ENCODE measurements at regions not wholly inside any gene's neighbourhood (a gene's known extent, or its start where the extent isn't known, plus 50 kb on each side); places are given as distances from the start of the nearest gene placed in this dataset.

- H3K4me3 Mint-ChIP-seq = no peak overlapping the region
- H3K27me3 Mint-ChIP-seq = peaks cover 17% of the 10 kb centered on the region
- no peaks in the 10 kb centered on the region for H3K36me3 Mint-ChIP-seq (ENCODE audit: low read depth)
- ATAC-seq (no peak), DNase-seq (no peak)
- peaks cover 3% of the 10 kb centered on the region for H3K9me3 ChIP-seq (ENCODE audit: control insufficient read depth, low read length, poor library complexity, severe bottlenecking)
- no peak overlapping the region for H3K27ac Mint-ChIP-seq
- peaks cover 3% of the 10 kb centered on the region for H3K4me1 Mint-ChIP-seq
These were observed 64.5 kb upstream of the NPAS2 start for GRCh38 chr2:100755441-100755840.

DNA sequence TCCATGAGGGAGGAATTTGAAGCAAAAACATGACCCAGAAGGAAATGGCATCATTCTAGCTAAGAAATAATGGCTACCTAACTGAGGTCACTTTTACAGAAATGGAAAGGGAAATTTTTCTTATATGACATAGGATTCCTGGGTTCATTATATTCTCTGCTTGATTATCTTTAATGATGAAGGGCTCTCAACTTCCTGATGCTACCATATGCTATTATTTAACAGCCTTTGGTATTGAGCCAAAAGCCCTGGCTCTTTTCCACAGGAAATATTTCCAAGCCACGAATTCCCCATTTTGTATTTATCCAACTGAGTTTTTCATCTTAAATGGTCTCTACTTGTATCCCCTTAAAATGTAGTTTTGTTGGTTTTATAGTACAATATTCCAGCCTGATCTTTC lies 63.2 kb upstream of the NPAS2 start:
- H3K9me3 ChIP-seq (ENCODE audit: control insufficient read depth, low read length, poor library complexity, severe bottlenecking) = peaks cover 3% of the 10 kb centered on the region
- Mint-ChIP-seq H3K4me1 (peaks cover 3% of the 10 kb centered on the region), H3K27me3 (peaks cover 18% of the 10 kb centered on the region), H3K27ac (no peak overlapping the region), H3K36me3 (ENCODE audit: low read depth) (peaks cover under 1% of the 10 kb centered on the region), H3K4me3 (no peak overlapping the region)
- no peak for ATAC-seq
- no peak for DNase-seq

GRCh38 chr2:100757621-100758394 lies 62.1 kb upstream of the NPAS2 start:
- H3K4me1 Mint-ChIP-seq = no peaks in the 10 kb centered on the region
- no peak for DNase-seq
- no peak overlapping the region for H3K27ac Mint-ChIP-seq
- peaks cover 3% of the 10 kb centered on the region for H3K9me3 ChIP-seq (ENCODE audit: control insufficient read depth, low read length, poor library complexity, severe bottlenecking)
- ATAC-seq = no peak
- H3K36me3 Mint-ChIP-seq (ENCODE audit: low read depth) = peaks cover 3% of the 10 kb centered on the region
- H3K4me3 Mint-ChIP-seq = no peak overlapping the region
- H3K27me3 Mint-ChIP-seq = peaks cover 12% of the 10 kb centered on the region

GRCh38 chr2:100759901-100760300 lies 60.0 kb upstream of the NPAS2 start:
- Mint-ChIP-seq H3K4me3 (no peak overlapping the region), H3K27me3 (peaks cover 7% of the 10 kb centered on the region), H3K27ac (no peak overlapping the region), H3K4me1 (no peaks in the 10 kb centered on the region), H3K36me3 (ENCODE audit: low read depth) (peaks cover 3% of the 10 kb centered on the region)
- ATAC-seq (no peak), DNase-seq (no peak)
- peaks cover 3% of the 10 kb centered on the region for H3K9me3 ChIP-seq (ENCODE audit: control insufficient read depth, low read length, poor library complexity, severe bottlenecking)

GRCh38 chr2:100761365-100761764 lies 58.6 kb upstream of the NPAS2 start:
- H3K4me3 Mint-ChIP-seq = no peak overlapping the region
- H3K9me3 ChIP-seq (ENCODE audit: control insufficient read depth, low read length, poor library complexity, severe bottlenecking) = peaks cover 3% of the 10 kb centered on the region
- peaks cover 3% of the 10 kb centered on the region for H3K36me3 Mint-ChIP-seq (ENCODE audit: low read depth)
- H3K27ac Mint-ChIP-seq = no peak overlapping the region
- H3K4me1 Mint-ChIP-seq = no peaks in the 10 kb centered on the region
- ATAC-seq (no peak), DNase-seq (no peak)
- H3K27me3 Mint-ChIP-seq = peaks cover 11% of the 10 kb centered on the region

DNA sequence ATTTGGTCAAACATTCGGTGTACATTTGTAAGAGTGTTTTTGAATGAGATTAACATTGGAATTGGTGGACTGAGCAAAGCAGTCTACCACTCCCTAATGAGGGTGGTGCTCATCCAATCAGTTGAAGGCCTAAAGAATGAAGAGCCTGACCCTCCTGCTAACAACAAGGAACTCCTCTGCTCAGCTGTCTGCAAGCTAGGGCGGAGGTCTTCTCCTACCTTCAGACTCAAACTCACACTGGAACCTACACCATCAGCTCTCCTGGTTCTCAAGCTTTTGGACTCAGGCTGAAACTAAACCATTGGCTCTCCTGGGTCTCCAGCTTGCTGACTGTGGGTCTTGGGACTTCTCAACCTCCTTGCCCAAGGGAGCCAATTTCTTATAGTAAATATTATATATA lies 55.5 kb upstream of the NPAS2 start:
- H3K4me3 Mint-ChIP-seq = no peak overlapping the region
- ATAC-seq (no peak), DNase-seq (no peak)
- H3K27me3 Mint-ChIP-seq = peaks cover 26% of the 10 kb centered on the region
- H3K27ac Mint-ChIP-seq = no peak overlapping the region
- peaks cover 3% of the 10 kb centered on the region for H3K36me3 Mint-ChIP-seq (ENCODE audit: low read depth)
- H3K9me3 ChIP-seq (ENCODE audit: control insufficient read depth, low read length, poor library complexity, severe bottlenecking) = no peaks in the 10 kb centered on the region
- no peaks in the 10 kb centered on the region for H3K4me1 Mint-ChIP-seq

- Mint-ChIP-seq H3K27ac (no peak overlapping the region), H3K4me1 (no peaks in the 10 kb centered on the region), H3K4me3 (no peak overlapping the region), H3K27me3 (peaks cover 26% of the 10 kb centered on the region), H3K36me3 (ENCODE audit: low read depth) (peaks cover 3% of the 10 kb centered on the region)
- no peaks in the 10 kb centered on the region for H3K9me3 ChIP-seq (ENCODE audit: control insufficient read depth, low read length, poor library complexity, severe bottlenecking)
- ATAC-seq (no peak), DNase-seq (no peak)
These were observed 54.5 kb upstream of the NPAS2 start for GRCh38 chr2:100765481-100765880.

- ATAC-seq = no peak
- Mint-ChIP-seq H3K27ac (no peak overlapping the region), H3K27me3 (peaks cover 26% of the 10 kb centered on the region), H3K36me3 (ENCODE audit: low read depth) (peaks cover 3% of the 10 kb centered on the region), H3K4me1 (no peaks in the 10 kb centered on the region), H3K4me3 (no peak overlapping the region)
- no peak for DNase-seq
- H3K9me3 ChIP-seq (ENCODE audit: control insufficient read depth, low read length, poor library complexity, severe bottlenecking) = no peaks in the 10 kb centered on the region
These were observed 53.7 kb upstream of the NPAS2 start for GRCh38 chr2:100766256-100766655.

GRCh38 chr2:100766806-100767205 lies 53.1 kb upstream of the NPAS2 start:
- ATAC-seq = no peak
- no peak overlapping the region for H3K27ac Mint-ChIP-seq

DNA sequence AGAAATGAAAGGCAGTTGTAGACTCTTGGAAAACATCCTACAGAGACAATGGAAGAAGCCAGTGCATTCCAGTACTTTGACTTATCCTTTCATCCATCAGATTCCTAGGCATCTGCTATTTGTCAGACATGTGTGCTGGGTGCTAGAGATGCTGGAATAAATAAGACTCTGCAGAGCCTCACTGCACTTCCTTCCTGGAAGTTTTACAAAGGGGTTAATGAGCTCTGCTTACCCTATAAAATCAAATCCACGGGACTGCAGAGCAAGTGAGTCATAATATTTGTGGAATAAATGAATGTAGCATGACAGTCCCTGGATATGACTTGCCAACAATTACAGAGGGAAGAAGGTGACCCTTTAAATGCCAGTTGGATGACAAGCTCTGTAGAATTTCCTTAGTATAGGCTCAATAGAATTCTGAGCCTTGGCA lies 52.7 kb upstream of the NPAS2 start:
- no peak for DNase-seq
- no peaks in the 10 kb centered on the region for H3K9me3 ChIP-seq (ENCODE audit: control insufficient read depth, low read length, poor library complexity, severe bottlenecking)
- H3K36me3 Mint-ChIP-seq (ENCODE audit: low read depth) = no peaks in the 10 kb centered on the region
- H3K27me3 Mint-ChIP-seq = peaks cover 22% of the 10 kb centered on the region
- H3K4me1 Mint-ChIP-seq = no peaks in the 10 kb centered on the region
- no peak overlapping the region for H3K27ac Mint-ChIP-seq
- no peak for ATAC-seq
- no peak overlapping the region for H3K4me3 Mint-ChIP-seq

More at GRCh38 chr2:100766806-100767205, 53.1 kb upstream of the NPAS2 start:
- no peak overlapping the region for H3K4me3 Mint-ChIP-seq
- no peaks in the 10 kb centered on the region for H3K9me3 ChIP-seq (ENCODE audit: control insufficient read depth, low read length, poor library complexity, severe bottlenecking)
- no peaks in the 10 kb centered on the region for H3K4me1 Mint-ChIP-seq
- DNase-seq = no peak
- peaks cover 22% of the 10 kb centered on the region for H3K27me3 Mint-ChIP-seq
- H3K36me3 Mint-ChIP-seq (ENCODE audit: low read depth) = peaks cover 1% of the 10 kb centered on the region

- Mint-ChIP-seq H3K36me3 (ENCODE audit: low read depth) (no peaks in the 10 kb centered on the region), H3K27me3 (peaks cover 23% of the 10 kb centered on the region), H3K4me3 (no peak overlapping the region), H3K27ac (no peak overlapping the region), H3K4me1 (no peaks in the 10 kb centered on the region)
- H3K9me3 ChIP-seq (ENCODE audit: control insufficient read depth, low read length, poor library complexity, severe bottlenecking) = no peaks in the 10 kb centered on the region
- DNase-seq (no peak), ATAC-seq (no peak)
These were observed 51.8 kb upstream of the NPAS2 start for GRCh38 chr2:100767810-100768806.

Measured in T-helper 17 cell (primary cell).